SK-N-SH treated with all-trans-retinoic acid at 6 μM for 48 hours (cell line): ENCODE measurements at regions not wholly inside any gene's neighbourhood (a gene's known extent, or its start where the extent isn't known, plus 50 kb on each side); places are given as distances from the start of the nearest gene placed in this dataset.

Experiments
- ARNTL ChIP-seq: fragments of 450-650 bp; formaldehyde crosslinking; IDR thresholded peaks from 2 replicates; pipeline ENCODE4 v1.5.0; 2020; ENCODE audit warnings: low read depth, mild to moderate bottlenecking, moderate library complexity, borderline replicate concordance
- CREB5 ChIP-seq: fragments of 250-450 bp; sonication (Bioruptor Pico); IDR thresholded peaks from 2 replicates; pipeline ENCODE4 v1.5.1; 2020; ENCODE audit warnings: low read depth, mild to moderate bottlenecking, moderate library complexity
- PATZ1 ChIP-seq: fragments of 250-450 bp; sonication (Bioruptor Pico); IDR thresholded peaks from 2 replicates; pipeline ENCODE4 v1.8.0; 2020; ENCODE audit warnings: mild to moderate bottlenecking, moderate library complexity, borderline replicate concordance
- PPARA ChIP-seq: fragments of 250-450 bp; sonication (Bioruptor Pico); IDR thresholded peaks from 2 replicates; pipeline ENCODE4 v1.5.0; 2020; ENCODE audit warnings: mild to moderate bottlenecking, borderline replicate concordance
- SNAI2 ChIP-seq: fragments of 250-450 bp; sonication (Bioruptor Pico); IDR thresholded peaks from 2 replicates; pipeline ENCODE4 v1.5.0; 2020; ENCODE audit warnings: mild to moderate bottlenecking, moderate library complexity
- ZNF565 ChIP-seq: fragments of 450-650 bp; formaldehyde crosslinking; conservative IDR thresholded peaks from 2 replicates; pipeline ENCODE4 v1.5.0; 2020; ENCODE audit warnings: low read depth, mild to moderate bottlenecking, moderate library complexity
- ZNF8 ChIP-seq: fragments of 450-650 bp; formaldehyde crosslinking; IDR thresholded peaks from 2 replicates; pipeline ENCODE4 v1.5.0; 2020; ENCODE audit warnings: mild to moderate bottlenecking, moderate library complexity

GRCh38 chr13:76697288-76697687, 188.9 kb downstream of the KCTD12 start:
- TF ChIP-seq ARNTL (CRISPR knock-in tag) (no peak), ZNF8 (CRISPR knock-in tag) (no peak), ZNF565 (CRISPR knock-in tag) (no peak), PATZ1 (CRISPR knock-in tag) (no peak), CREB5 (no peak), SNAI2 (no peak), PPARA (CRISPR knock-in tag) (no peak)
